GM18868 (cell line): ENCODE measurements at regions not wholly inside any gene's neighbourhood (a gene's known extent, or its start where the extent isn't known, plus 50 kb on each side); places are given as distances from the start of the nearest gene placed in this dataset.

Experiments
- ATAC-seq: cut with Tn5 transposase; IDR thresholded peaks from one replicate; pipeline ENCODE4 v1.9.1; 2021; ENCODE audit warnings: mild to moderate bottlenecking, moderate library complexity; ENCODE audit not compliant: unreplicated experiment

DNA sequence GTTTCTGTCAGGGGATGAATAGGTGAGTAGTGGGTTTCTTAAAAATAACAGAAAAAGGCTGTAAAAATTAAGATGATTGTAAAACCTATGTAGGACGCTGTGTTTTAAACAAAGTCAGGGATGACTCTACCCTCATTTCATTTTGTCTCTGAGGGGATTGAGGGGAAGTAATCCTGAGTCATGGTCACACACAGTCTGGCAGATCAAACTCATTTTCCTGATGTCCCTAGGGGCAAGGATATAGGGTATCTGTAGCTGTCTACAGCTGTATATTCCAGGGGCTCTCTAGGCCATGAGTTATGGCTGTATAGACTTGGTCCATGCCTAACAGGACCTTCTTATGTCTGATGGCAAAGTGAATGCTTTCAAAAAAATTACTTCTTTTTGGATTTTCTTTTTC lies 421.1 kb downstream of the PDCD6IP start:
- no peak for ATAC-seq

DNA sequence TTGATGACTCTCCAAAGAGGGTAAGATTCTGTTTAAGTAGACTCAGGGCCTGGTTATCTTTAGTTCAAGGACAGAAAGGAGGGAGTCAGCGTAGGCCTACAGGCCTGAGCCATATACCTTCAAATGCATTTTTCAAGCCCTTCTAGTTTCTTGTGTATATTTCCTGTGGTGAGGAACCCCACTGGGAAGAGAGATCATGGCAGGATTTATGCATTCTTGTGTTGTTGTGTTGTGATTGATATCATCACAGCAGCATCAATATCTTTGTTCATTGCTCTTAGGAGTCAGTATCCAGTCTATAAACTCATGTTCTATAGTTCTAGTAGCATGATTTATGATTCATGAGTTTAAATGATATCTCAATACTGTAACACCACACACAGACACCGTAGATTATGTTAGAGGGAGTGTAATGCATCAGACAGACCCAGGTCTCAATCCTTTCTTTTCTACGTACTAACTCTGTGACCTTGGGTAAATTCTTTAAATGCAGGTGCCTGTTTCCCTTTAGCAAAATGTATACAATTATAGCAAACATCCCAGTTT lies 427.5 kb downstream of the PDCD6IP start:
- no peak for ATAC-seq

DNA sequence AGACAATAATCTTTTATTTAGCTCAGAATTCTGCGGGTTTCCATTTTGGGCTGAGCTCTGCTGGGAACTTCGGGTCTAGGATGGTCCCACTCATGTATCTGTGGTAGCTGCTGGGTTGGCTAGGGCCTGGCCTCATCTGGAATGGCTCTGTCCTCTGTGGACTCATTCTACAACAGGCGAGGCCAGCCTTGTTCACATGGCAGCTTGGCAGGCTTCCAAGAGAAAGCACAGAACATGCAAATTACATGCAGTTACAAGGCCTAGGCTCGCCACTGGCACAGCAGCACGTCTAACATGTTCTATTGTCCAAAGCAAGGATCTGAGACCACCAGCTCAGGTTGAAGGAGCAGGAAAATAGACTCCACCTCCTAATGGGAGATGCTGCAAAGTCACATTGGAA lies 431.4 kb downstream of the PDCD6IP start:
- no peak for ATAC-seq

DNA sequence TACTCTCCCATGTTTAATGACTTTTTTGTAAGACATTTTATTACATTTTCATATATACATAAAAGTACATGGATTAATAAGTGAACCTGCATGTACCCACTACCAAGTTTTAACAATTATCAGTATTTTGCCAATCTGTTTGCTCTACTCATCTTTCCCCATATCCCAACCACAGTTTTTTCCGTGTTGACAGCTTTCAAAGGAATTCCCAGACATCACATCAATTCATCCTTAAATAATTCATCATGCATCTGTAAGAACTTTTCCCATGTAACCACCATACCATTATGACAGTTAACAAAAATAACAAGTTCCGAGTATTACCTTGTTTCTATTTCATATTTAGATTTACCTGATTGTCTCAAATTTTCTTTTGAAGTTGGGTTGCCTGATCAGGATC lies 436.7 kb downstream of the PDCD6IP start:
- ATAC-seq: no peak

DNA sequence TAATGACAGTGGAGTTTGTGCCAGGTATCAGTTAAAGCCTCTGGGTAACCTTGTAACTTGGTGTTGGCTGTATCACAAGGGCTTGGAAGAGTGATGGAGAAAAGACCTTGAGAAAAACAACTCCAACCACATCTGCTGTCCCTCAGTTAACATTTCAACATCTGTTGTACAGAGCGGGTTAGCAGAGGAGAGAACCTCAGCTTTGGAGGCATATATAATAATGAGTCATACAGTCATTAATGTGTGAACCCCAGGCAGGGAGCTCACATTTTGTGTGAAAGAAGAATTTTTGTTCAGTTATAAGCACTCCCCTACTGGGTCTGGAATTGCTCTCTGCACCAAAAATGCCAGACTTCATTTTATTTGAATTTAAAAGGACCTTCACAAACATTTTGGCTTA lies 439.5 kb downstream of the PDCD6IP start:
- ATAC-seq: peak; percentile 69

DNA sequence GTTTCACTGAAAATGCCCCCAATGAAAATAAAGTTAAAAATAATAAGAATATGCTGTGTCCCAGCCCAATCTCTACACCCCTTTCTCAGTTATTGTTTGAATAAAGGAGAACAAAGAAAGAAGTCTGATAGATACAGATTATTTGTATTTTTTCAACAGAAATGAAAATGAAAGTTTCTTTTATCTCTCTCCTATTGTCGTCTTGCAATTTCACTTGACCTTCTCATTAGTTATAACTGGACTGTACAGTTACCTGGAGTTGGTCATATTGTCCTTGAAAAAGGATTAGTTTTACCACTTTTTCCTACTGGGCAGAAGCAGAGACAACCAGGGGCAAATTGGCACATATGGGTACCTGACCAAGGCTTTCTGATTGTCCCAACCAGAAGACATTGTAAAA lies 440.0 kb downstream of the PDCD6IP start:
- no peak for ATAC-seq

DNA sequence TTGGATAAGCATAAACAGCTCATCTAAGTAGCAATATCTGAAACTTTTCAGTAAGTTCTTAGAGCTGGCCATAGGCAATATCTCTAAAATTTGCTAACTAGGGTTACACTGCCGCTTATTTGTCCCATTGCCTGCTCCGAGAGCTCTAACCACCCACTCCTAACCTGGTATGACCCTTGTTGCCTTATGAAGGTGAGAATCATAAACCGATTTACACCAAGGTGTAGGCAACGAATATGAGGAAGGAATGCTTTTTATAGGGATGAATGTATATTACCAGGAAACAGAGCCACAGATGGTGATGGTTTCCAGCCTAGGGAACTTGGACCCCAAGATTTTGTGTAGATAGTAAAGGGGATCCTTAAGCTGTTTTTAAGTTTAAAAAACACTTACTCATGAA lies 440.9 kb downstream of the PDCD6IP start:
- ATAC-seq: no peak

DNA sequence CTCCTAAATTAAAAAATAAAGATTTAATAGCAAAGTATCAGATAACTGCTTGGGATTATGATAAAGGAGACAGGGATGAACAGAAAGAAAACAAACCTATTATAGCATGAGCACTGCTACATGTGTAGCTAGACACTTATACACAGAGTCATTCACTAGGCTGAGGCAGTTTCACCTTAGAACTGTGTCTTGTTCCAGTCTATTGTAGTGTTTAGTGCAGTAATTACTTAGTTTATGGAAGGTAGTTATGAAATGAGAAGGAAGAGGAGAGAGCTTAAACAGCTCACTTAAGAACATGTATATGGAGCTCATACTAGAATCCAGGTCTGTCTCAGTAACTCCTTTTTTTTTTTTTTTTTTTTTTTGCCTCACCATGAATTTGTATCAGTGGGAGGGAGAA lies 441.4 kb downstream of the PDCD6IP start:
- no peak for ATAC-seq

DNA sequence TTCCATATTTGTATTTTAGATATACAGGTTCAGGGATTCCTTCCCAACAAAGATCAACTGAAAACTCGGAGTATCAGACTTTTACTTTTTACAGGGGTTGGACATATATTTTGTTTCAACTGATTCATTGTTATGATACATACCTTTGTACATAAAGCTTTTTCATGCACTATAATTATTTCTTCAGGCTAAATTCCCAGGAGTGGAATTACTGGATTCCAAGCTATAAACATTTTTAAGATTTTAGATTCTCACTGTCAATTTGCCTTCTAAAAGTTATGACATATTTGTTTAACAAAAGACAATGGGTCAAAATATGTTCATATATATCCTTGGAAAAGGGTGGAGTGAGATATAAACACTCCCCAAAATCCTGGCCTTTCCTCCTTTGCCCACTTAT lies 449.0 kb downstream of the PDCD6IP start:
- no peak for ATAC-seq

DNA sequence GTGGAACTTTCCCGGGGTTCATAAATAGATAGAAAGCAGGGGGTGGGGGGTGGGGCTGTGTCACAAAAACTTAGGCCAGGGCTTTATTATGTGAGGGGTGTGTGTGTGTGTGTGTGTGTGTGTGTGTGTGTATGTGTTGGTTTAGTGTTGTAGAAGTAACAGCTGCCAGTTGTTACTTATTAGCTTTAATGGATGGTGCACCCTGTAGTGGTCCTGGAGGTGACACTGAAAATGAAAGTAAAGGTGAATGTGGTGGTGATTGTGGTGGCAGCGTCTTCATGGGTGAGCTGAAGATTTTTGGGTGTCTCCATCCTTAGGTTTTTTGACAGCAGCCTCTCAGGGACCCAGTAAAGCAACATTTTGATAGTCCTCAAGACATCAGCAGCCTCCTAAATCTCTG lies 449.9 kb downstream of the PDCD6IP start:
- peak; percentile 91 for ATAC-seq

DNA sequence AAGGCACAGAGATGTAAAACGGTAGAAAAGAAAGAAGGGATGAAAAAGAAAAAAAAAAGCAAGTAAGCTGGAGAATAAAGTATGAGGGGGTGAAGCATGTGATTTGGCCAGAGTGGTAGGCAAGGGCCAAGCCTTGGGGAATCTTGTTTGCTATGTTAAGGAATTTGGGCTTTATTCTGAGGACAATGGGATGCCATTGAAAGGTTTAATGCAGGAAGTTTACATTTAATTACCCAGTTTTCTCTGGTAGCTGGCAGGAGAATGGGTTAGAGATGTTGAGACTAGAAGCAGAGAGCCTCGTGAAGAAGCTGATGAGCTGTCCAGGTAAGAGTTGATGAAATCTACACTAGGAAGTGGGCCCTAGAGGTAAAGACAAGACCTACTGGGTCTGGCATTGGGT lies 455.9 kb downstream of the PDCD6IP start:
- no peak for ATAC-seq

DNA sequence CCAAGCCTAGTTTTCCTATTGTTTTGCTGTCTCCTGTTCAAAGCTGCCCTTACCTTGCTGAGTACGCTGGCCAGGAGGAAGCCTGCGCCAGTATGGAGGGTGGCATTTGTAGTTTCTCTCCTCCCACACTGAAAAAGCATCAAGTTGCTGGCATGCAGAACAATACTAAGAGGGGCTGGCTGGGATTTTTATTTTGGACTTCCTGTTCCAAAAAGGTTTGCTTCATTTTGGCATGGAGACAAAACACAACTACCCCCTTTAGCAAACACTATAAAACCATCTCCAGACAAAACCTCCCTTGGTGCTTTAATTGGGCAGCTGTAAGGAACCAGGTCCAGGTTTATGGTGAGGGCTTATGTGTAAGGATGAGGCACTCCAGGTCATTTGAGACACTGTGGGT lies 457.6 kb downstream of the PDCD6IP start:
- ATAC-seq: no peak

DNA sequence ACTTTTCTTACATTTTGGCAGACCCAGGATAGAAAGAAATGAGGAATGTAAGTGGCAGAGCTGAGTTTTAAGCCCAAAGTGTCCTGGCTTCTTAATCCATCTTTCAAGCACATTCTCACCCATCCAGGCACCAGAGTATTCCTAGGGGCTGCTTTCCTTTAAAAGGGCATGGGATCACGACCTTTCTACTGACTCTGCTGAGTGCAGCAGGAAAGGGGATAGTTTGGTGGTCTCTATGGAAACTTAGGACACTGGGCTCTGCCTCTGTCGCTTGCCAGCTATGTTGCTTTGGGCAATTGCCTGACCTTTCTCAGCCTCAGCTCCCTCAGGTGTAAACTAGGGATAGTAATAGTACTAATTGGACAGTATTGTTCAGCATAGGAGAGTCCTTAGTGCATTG lies 458.4 kb downstream of the PDCD6IP start:
- ATAC-seq: no peak

DNA sequence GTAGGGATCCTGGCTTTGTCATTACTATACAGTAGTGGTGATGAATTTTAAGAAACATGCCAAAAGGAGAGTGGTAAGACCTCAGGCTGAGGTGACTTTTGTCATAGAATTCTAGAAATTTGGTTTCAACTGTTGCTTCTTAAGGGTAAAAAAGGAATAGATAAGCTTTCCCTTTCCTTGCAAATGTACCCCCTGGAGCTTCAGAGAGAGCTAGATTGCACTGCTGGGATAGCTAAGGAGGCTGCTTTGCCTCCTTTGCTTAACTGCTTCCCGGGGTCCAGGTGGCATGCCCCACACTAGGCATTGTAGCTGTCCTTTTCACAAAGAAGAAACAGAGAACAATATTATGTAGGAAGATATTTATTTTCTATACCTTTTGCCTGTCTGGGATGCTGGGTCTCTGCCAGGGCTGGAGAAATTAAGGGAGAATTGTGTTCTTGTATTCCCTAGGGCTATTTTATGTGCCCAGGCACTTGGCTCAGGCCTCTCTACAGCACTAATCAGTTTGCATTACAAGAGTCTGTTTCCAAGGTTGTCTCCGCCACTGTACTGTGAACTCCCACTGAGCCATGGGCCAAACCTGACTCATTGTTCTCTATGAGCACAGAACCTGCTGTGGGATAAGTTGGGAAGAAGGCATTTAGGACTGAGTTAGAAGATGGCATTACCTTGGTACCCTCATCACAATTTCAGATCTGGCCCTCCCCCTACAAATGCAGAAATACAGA lies 460.0 kb downstream of the PDCD6IP start:
- ATAC-seq: no peak

DNA sequence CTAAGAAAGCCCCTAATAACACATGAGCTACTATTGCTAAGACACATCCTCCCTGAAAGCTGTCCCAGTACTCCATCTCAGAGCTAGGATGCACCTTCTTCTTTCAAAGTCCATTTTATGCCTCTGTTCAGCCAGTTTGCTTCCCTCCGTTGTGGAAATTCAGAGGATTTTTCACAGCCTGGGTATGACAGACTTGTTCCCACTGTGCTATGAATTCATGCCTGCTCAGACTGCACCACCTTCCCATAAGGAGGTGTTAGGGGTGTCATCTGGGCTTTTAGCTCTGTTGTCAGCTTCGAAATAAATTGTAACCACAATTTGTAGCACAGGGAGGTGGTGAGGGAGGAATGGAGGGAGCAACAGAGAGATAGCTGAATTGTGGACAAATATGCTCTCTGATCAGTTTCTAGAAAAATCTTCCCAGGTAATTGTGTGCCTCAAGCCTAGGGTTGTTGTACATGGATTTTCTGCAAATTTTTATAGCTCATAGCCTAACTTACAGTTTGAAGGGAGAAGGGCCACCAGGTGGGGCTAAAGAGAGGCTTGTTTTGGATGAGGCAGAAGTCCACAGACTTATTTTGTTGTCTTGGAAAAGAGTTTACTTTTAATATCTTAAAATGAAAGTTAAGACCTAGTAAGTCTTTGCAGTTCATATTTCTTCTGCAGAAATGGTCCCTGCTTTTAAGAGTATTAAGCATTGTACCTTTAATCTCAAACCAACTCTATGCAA lies 462.0 kb downstream of the PDCD6IP start:
- peak; percentile 31 for ATAC-seq

DNA sequence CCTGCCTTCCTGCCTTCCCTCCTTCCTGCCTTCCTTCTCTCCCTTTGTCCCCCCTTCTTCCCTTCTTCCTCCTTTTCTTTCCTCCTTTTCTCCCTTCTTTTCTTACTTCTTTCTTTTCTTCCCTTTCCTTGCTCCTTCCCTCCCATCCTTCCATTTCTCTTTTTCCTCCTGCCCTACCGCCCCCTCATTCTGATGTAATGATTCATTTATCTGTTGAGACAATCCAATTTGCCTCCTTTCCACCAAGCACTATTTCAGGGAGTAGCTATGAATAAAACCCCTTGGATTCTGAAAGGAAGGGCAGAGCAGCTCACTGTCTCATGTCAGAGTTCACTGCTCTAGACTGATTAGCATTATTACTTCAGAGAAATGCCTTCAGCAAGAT lies 462.6 kb downstream of the PDCD6IP start:
- ATAC-seq: no peak

DNA sequence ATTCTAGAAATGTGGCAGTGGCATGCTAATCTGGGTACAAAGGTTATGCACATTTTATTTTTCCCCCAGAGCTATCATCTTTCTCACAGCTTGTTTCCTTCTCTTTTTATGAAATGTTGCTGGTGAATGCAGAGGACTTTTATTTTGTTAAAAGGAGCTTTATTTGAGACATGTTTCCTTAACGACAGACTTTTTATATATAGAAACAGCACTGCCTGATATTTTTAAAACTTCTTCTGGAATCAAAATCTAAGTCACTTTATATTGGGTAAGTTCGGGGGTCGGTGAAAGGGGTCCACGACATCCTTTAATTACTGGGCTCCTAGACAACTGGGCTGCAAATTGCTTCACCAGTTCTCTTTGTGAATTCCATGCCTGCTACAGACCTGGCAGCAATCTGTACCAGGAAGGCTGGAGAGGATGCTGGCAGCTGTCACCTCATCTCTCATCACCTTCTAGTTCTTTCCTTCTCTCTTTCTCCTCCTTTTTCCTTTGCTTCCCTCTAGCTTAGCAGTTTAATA lies 464.7 kb downstream of the PDCD6IP start:
- ATAC-seq: no peak

DNA sequence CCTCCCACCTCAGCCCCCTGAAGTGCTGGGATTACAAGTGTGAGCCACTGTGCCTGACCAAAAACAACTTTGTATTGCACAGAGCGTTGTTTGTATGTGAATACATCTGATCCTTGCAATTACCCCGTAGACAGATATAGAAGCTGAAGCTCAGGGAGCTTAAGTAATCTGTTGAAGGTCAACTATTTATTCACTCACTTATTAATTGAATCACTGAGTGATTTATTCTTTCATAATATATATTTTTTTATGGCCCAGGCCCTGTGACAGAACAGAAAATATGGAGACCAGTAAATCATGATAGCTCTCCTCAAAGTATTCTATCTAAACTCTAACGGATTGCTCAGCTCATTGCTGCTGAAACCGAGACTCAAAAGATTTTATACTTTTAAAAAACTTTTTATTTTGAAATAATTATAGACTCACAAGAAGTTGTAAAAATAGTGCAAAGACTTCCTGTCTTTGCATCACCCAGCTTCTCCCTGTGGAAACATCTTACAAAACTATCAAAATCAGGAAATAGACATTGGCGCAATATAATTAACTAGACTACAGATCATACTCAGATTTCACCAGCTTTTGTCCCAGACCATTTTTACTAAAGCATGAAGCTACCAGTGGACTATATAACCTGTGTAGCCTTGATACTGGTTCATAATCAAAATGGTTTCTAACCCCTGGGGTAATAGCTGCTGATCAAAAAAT lies 466.1 kb downstream of the PDCD6IP start:
- ATAC-seq: no peak

DNA sequence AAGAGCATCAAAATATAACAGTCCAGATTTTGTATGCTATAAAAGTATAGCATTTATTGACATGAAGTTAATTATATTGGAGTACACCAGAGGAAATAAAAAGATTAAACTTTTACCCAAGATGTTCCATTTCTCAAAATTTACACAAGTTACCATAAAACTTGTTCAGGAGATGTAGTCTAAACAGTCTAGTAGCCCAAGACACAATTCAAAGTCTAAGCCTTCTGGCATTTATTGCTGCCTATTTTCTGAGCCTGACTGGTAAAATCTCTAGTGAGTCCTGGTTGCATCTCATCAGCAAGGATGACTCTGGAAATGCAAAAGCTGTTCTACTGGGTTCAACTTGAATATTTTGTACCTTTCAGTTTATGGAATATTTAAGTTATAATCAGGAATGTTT lies 468.7 kb downstream of the PDCD6IP start:
- ATAC-seq: no peak

DNA sequence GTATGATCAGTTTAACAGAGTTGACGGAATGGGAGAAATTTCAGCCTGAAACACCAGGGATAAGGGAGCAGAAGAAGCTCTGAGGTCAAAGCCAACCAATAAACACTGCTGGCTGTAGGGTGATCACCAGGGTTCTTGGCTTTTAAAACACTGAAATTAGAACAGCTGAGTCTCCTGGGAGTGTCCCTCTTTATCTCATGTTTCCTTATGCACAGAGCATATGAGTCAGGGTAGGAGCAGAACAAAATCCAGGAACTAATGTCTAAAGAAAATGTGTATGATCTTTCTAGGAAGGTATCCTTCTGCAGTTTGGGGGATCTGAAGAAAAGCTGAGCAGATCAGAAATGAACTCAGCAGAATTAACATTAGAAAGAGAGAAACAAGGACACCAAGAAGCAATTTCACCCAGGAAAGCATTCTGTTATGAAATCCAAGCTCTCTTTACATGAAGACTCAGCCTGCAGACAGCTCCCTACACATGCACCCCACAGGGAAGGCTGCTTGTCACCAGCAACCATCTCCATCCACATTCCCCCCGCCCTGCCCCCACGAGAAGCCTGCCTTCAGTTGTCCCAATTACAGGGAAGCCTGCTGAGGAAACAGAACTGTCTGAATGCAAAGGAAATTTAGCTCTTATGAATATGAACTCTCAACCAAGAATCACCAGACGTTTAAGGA lies 469.7 kb downstream of the PDCD6IP start:
- no peak for ATAC-seq

DNA sequence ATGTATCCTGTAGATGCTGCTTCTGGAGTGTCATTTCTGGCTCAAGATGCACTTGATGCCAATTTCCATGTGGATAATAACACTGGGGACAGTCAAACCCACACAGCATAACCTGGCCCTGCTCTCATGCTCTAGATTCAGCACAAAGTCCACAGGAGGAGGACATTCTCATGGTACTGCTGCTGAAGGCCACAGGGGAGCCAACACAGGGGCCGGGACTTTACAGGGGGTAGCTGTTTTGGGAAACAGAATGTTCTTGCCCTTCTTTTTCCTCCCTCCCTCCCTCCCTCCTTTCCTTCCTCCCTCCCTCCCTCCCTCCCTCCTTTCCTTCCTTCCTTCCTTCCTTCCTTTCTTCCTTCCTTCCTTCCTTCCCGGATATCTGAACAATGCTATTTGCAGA lies 477.4 kb downstream of the PDCD6IP start:
- no peak for ATAC-seq
